GM19397 (cell line): ENCODE measurements at regions not wholly inside any gene's neighbourhood (a gene's known extent, or its start where the extent isn't known, plus 50 kb on each side); places are given as distances from the start of the nearest gene placed in this dataset.

Source experiments
- ATAC-seq: cut with Tn5 transposase; IDR thresholded peaks from one replicate; pipeline ENCODE4 v1.9.1; 2021; ENCODE audit warnings: mild to moderate bottlenecking, moderate library complexity; ENCODE audit not compliant: unreplicated experiment

DNA sequence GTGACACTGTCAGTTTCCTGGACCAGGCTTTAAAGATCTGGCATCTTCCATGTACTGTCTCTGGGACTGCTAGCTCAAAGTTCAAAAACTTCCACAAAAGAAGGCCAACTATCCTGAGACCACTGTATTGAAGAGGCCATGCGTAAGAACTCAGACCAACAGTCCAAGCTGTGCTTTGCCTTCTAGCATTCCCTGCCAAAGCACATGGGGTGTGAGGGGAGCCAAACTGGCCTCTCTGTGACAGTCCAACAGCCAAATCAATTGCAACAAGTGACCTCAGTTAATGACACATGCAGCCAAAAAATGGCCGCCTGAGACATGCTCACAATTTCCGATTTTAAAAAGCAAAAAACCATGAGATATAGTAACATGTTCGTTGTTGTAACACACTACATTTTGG is 160.3 kb upstream of the CDH19 start:
- ATAC-seq: no peak

DNA sequence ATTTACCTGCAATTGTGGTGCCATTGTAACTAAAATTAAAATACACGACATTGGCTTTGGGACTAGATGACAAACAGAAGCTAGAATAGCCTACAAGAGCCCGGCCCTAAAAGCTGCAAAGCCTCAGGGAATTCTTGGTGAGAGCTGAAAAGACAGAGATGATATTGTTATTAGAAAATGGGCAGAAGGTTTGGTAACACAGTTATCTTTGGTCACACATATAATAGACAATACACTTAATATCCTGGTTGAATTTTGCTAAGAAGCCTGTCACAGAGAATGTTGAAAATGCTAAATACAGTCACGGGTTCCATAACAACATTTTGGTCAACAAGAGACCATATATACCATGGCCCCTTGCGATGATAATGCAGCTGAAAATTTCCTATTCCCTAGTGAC is 157.3 kb upstream of the CDH19 start:
- no peak for ATAC-seq

GRCh38 chr18:66760559-66760958 is 156.7 kb upstream of the CDH19 start:
- no peak for ATAC-seq

- ATAC-seq: no peak
Measured at GRCh38 chr18:66759050-66759828, 155.3 kb upstream of the CDH19 start.

DNA sequence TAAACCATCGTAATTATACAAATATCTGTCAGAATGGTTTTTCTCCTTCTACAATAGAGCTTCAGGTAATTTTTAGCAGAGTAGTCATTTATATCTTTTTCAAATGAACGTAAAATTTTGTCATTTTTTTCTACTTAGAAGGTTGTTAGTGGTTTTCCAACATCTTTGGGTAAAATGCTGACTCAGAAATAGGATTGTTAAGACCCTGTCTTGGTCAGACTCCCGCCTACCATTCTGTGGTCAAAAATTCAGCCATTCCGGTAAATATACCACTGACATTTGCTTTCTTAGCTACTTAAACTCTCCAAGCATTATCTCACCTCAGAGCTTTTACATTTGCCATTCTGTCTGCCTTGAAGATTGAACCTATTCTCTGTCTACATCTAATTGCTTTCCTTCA is 154.1 kb upstream of the CDH19 start:
- no peak for ATAC-seq

DNA sequence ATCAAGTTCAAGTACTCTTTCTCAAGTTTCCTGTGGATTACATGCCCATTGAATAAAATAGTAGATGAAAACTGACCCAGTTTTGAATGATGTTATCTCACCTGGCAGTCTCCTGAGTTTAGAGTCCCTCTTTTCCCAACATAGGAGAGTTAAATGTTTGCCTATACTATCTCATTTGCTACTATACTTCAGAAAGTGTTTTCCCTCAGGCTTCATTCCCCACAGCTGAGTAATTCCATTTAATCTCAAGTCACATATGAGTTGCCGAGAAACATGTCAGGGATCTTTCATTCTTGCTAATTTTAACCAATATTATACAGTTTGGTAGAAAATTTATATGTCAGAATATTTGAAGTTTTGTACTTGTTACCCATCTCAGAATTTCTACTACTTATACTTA is 150.4 kb upstream of the CDH19 start:
- ATAC-seq: no peak

GRCh38 chr18:66752733-66753132 is 148.8 kb upstream of the CDH19 start:
- no peak for ATAC-seq

- ATAC-seq: no peak
Measured at GRCh38 chr18:66749481-66750035, 145.7 kb upstream of the CDH19 start.

- ATAC-seq: no peak
Measured at GRCh38 chr18:66749030-66749429, 145.1 kb upstream of the CDH19 start.

DNA sequence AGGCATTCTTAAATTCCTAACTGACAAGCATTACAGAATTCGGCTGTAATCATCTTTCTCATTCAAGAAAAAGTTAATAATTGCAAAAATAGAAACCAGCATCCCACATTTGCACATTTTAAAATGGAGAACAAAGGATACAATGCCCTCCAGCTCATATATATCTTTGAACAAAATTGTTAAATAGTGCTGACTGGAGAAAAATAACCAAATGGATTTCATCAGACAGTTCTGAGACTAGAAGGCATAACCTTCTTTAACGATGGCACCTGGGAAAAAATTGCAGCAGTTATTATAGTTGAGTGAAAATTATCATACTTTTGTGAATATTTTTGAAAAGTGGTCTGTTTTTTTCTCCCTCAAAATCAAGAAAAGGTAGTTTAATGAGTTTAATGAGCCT is 138.9 kb upstream of the CDH19 start:
- ATAC-seq: no peak

GRCh38 chr18:66735933-66736332 is 132.0 kb upstream of the CDH19 start:
- ATAC-seq: no peak

GRCh38 chr18:66734451-66734850 is 130.6 kb upstream of the CDH19 start:
- no peak for ATAC-seq

DNA sequence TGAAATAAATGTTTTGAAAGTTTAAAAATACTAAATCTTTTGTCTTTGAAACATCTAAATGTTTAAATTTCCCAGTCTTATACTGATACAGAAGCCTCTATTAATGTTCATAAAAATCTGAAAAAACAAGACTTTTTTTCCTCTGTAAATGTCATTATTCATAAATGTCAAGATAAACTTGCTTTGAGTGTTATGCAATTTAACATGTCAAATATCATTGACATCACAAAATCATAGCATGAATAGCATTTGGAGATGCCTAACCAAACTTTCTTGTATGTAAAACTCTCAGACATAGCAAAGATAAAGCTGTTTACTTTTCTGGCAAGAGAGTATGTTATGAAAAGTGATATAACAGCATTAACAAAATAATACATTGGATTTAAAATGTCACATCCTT is 128.0 kb upstream of the CDH19 start:
- no peak for ATAC-seq

DNA sequence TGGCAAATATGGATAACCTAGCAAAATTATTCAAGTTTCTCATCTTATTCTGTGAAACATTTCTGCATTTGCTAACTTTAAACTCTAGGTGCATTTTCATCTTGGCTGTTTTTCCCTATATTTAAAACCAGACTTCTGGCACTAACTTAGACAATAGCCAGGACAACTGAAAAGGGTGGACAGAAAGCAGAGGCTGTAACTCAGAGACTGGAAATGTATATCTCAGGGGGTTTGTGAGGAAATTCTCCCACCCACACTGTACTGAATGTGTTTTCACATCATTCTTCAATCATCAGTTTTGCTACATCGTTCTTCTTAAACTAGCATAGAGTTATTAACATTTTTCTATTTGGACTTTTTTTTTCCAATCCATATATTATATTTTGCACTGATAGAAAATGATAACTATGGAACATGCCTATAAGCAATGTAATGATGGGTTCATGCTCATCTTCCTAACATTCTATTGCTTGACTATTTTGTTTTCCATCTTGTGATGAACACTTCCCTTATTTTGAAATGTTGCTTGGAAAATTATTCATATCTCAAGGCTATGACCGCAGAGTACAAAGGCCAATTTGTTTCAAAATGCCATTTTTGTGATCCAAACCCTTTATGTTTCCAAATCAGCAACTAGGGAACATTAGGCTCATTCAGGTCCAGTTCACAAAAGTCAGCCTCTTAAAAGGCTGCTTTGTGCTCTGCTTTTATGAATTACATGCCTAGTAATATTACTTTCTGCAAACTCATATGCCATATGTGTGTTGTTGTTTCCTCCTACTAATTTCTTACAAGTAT is 125.8 kb upstream of the CDH19 start:
- ATAC-seq: no peak

GRCh38 chr18:66728951-66729350 is 125.1 kb upstream of the CDH19 start:
- ATAC-seq: no peak

DNA sequence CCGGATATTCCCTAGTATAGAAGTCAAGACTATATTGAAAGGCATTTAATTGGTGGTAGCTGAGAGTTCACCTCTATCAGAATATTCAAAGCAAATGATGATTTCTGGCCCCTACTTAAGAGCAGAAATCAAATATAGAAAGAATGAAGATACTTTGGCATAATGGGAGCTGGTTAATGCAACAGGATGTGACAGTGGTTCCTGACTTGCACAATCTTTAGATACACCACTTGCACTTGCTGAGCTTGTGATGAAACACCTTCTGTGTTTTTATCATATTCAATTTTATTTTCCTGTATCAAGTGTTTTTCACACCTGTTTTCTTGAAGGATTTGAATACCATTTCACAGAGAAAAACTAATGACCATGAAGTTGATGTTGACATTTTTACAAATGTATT is 124.1 kb upstream of the CDH19 start:
- no peak for ATAC-seq

GRCh38 chr18:66724664-66725356 is 120.9 kb upstream of the CDH19 start:
- ATAC-seq: no peak

- ATAC-seq: no peak
Measured at GRCh38 chr18:66722671-66723070, 118.8 kb upstream of the CDH19 start.

- no peak for ATAC-seq
Measured at GRCh38 chr18:66708646-66709045, 104.8 kb upstream of the CDH19 start.

DNA sequence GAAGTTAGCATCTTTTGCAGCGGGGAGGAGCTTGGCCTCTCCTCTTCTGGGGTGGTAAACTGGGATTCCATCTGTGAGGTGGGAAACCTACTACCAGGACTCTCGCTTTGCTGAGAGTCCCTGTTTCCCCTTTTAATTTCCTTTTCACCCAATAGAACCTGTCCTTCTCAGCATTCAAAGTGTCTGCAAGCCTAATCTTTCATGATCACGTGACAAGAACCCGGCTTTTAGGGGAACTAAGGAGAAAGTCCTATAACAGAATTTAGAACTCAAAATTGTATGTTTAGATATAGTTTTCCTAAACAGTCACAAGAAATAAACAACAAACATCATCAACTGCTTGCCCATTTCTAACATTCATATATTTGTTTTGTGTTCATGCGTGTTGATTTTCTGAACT is 103.6 kb upstream of the CDH19 start:
- ATAC-seq: no peak

DNA sequence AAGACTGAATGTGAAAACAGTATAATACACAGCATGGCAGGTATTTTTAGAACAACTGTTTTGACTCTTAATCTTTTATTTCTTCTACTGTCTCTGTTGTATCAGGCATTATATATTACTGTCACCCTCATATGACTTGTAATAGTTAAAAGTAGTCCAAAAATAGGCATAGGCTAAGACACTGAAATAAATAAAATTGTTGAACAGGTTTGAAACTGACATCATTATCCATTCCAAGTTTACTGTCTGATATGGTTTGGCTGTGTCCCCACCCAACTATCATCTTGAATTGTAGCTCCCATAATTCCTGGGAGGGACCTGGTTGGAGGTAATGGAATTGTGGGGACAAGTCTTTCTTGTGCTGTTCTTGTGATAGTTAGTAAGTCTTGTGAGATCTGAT is 91.4 kb upstream of the CDH19 start:
- ATAC-seq: no peak

- no peak for ATAC-seq
Measured at GRCh38 chr18:66694852-66695251, 91.0 kb upstream of the CDH19 start.
